H1 (cell line): ENCODE measurements at regions not wholly inside any gene's neighbourhood (a gene's known extent, or its start where the extent isn't known, plus 50 kb on each side); places are given as distances from the start of the nearest gene placed in this dataset.

ENCODE experiments used
- CTCF ChIA-PET: fragments of 300-600 bp; sonication (Branson Sonifier 250); formaldehyde crosslinking; loops from one replicate; lab custom pipeline; 2021; ENCODE audit not compliant: partially characterized antibody; lab: Charles Lee
- POLR2A ChIA-PET: fragments of 300-600 bp; sonication (Branson Sonifier 250); formaldehyde crosslinking; loops from one replicate; lab custom pipeline; 2021; ENCODE audit warnings: inconsistent platforms; ENCODE audit not compliant: partially characterized antibody; lab: Charles Lee
- DNase-seq, 2 experiments: peaks; one replicate each; pipeline versions ENCODE4 v3.0.0 to v3.0.0-alpha.2; 2010 to 2022; ENCODE audit warnings: low spot score in 2 of 2, low read depth in 1 of 2, mixed read lengths in 1 of 2
- FAIRE-seq: peaks from 2 replicates; lab custom pipeline; 2011; peaks lifted over from hg19 to GRCh38; lab: Jason Lieb, UNC
- H2AFZ ChIP-seq: 2 replicates; pipeline ENCODE4 v1.8.1; 2012; ENCODE audit warnings: low read length, inconsistent platforms
- H2AK5ac ChIP-seq: 2 replicates; pipeline ENCODE4 v1.6.1; 2013; ENCODE audit warnings: low read depth, low read length
- H2BK120ac ChIP-seq: replicated peaks from 2 replicates; pipeline ENCODE3; 2013; ENCODE audit warnings: low read depth, low read length, inconsistent platforms
- H2BK12ac ChIP-seq: 2 replicates; pipeline ENCODE4 v1.6.1; 2013; ENCODE audit warnings: low read depth, low read length
- H2BK15ac ChIP-seq: 2 replicates; pipeline ENCODE4 v1.6.1; 2013; ENCODE audit warnings: low read length
- H2BK20ac ChIP-seq: 2 replicates; pipeline ENCODE4 v1.6.1; 2013; ENCODE audit warnings: low read length
- H2BK5ac ChIP-seq: 2 replicates; pipeline ENCODE4 v1.6.1; 2013; ENCODE audit warnings: low read depth, low read length
- H3K14ac ChIP-seq: 2 replicates; pipeline ENCODE4 v1.6.1; 2013; ENCODE audit warnings: inconsistent platforms; ENCODE audit not compliant: insufficient read length
- H3K18ac ChIP-seq: 2 replicates; pipeline ENCODE4 v1.6.1; 2013; ENCODE audit warnings: low read length; ENCODE audit errors: extremely low read depth
- H3K23ac ChIP-seq: 2 replicates; pipeline ENCODE4 v1.6.1; 2013; ENCODE audit warnings: inconsistent platforms; ENCODE audit not compliant: insufficient read length
- H3K23me2 ChIP-seq: 2 replicates; pipeline ENCODE4 v1.6.1; 2013; ENCODE audit warnings: low read depth, low read length
- H3K27ac ChIP-seq: 2 replicates; pipeline ENCODE4 v1.6.1; 2011; ENCODE audit warnings: low read depth, low read length, inconsistent platforms
- H3K27me3 ChIP-seq, 4 experiments: replicated peaks in 1 of 4; 1 replicate in 1 of 4; 2 replicates in 3 of 4; pipeline versions ENCODE4 v1.6.1 to v1.8.1; 2011 to 2013; ENCODE audit warnings: low read length in 3 of 4, mild to moderate bottlenecking in 3 of 4, inconsistent platforms in 2 of 4, mixed read lengths in 2 of 4, moderate library complexity in 1 of 4; ENCODE audit not compliant: control insufficient read depth in 3 of 4, insufficient read depth in 3 of 4; ENCODE audit errors: extremely low read depth in 1 of 4
- H3K36me3 ChIP-seq, 4 experiments: 2 replicates each; pipeline versions ENCODE4 v1.6.1 to v1.8.1; 2011 to 2013; ENCODE audit warnings: mild to moderate bottlenecking in 4 of 4, low read length in 3 of 4, moderate library complexity in 2 of 4, control low read depth in 1 of 4, inconsistent platforms in 1 of 4; ENCODE audit not compliant: insufficient read depth in 4 of 4, control insufficient read depth in 2 of 4
- H3K4ac ChIP-seq: replicated peaks from 2 replicates; pipeline ENCODE3; 2013; ENCODE audit warnings: low read length, low read depth, mixed read lengths, inconsistent platforms; ENCODE audit not compliant: insufficient read length
- H3K4me1 ChIP-seq, 4 experiments: replicated peaks in 1 of 4; 1 replicate in 1 of 4; 2 replicates in 3 of 4; pipeline versions ENCODE4 v1.6.1 to v1.8.1; 2011 to 2013; ENCODE audit warnings: low read length in 3 of 4, inconsistent platforms in 2 of 4, mixed read lengths in 1 of 4; ENCODE audit not compliant: insufficient read depth in 4 of 4, control insufficient read depth in 3 of 4
- H3K4me2 ChIP-seq, 2 experiments: 2 replicates each; pipeline versions ENCODE4 v1.6.1 to v1.8.1; 2011 to 2013; ENCODE audit warnings: low read depth in 2 of 2, low read length in 2 of 2, control low read depth in 1 of 2, inconsistent platforms in 1 of 2, mild to moderate bottlenecking in 1 of 2; ENCODE audit not compliant: insufficient read depth in 1 of 2
- H3K4me3 ChIP-seq, 4 experiments: fragments of 200-600, 300-600 bp in 1 of 4; sonication (generic), shearing (Covaris generic), sonication (Bioruptor Twin) in 1 of 4; 2 replicates each; pipeline versions ENCODE4 v1.5.1 to v1.8.1; 2011 to 2016; ENCODE audit warnings: low read length in 4 of 4, low read depth in 3 of 4, control low read depth in 2 of 4, inconsistent platforms in 2 of 4, mild to moderate bottlenecking in 2 of 4, mixed read lengths in 1 of 4, moderate library complexity in 1 of 4; ENCODE audit not compliant: insufficient read depth in 2 of 4; ENCODE audit errors: extremely low read depth in 1 of 4
- H3K56ac ChIP-seq: replicated peaks from 2 replicates; pipeline ENCODE3; 2013; ENCODE audit warnings: low read depth, mild to moderate bottlenecking, mixed read lengths, low read length, inconsistent platforms; ENCODE audit not compliant: insufficient read length
- H3K79me1 ChIP-seq: 2 replicates; pipeline ENCODE4 v1.6.1; 2013; ENCODE audit warnings: low read depth, low read length, control low read depth
- H3K79me2 ChIP-seq, 2 experiments: 2 replicates each; pipeline versions ENCODE4 v1.6.1 to v1.8.1; 2012 to 2013; ENCODE audit warnings: low read length in 2 of 2, mild to moderate bottlenecking in 2 of 2, inconsistent platforms in 1 of 2; ENCODE audit not compliant: insufficient read depth in 2 of 2, control insufficient read depth in 1 of 2
- H3K9ac ChIP-seq, 4 experiments: replicated peaks in 1 of 4; 1 replicate in 1 of 4; 2 replicates in 3 of 4; pipeline versions ENCODE4 v1.6.1 to v1.8.1; 2011 to 2013; ENCODE audit warnings: low read depth in 3 of 4, low read length in 3 of 4, control low read depth in 2 of 4, mild to moderate bottlenecking in 2 of 4, moderate library complexity in 2 of 4, inconsistent platforms in 1 of 4; ENCODE audit errors: extremely low read depth in 1 of 4
- H3K9me3 ChIP-seq, 2 experiments: 2 replicates each; pipeline versions ENCODE4 v1.6.1 to v1.8.1; 2012 to 2013; ENCODE audit warnings: mild to moderate bottlenecking in 2 of 2, moderate library complexity in 2 of 2, control low read depth in 1 of 2, inconsistent platforms in 1 of 2, low read depth in 1 of 2, low read length in 1 of 2, mixed read lengths in 1 of 2; ENCODE audit not compliant: insufficient read depth in 2 of 2
- H4K20me1 ChIP-seq, 2 experiments: replicated peaks in 1 of 2; 2 replicates each; pipeline versions ENCODE3 to v1.8.1; 2011 to 2013; ENCODE audit warnings: inconsistent platforms in 2 of 2, low read length in 2 of 2, mild to moderate bottlenecking in 1 of 2; ENCODE audit not compliant: insufficient read depth in 2 of 2, control insufficient read depth in 1 of 2
- H4K5ac ChIP-seq: 2 replicates; pipeline ENCODE4 v1.6.1; 2013; ENCODE audit warnings: low read length, low read depth, mixed read lengths, inconsistent platforms; ENCODE audit not compliant: insufficient read length
- H4K8ac ChIP-seq: 2 replicates; pipeline ENCODE4 v1.8.0; 2013; ENCODE audit warnings: mild to moderate bottlenecking, moderate library complexity, low read length, inconsistent platforms; ENCODE audit not compliant: insufficient read depth; ENCODE audit errors: extremely low read depth
- H4K91ac ChIP-seq: replicated peaks from 2 replicates; pipeline ENCODE3; 2013; ENCODE audit warnings: low read length, mixed read lengths, inconsistent platforms; ENCODE audit not compliant: insufficient read length
- KDM1A ChIP-seq: fragments of 200-600, 300-600 bp; sonication (generic); IDR thresholded peaks from 2 replicates; pipeline ENCODE4 v1.7.1; 2016; ENCODE audit warnings: mild to moderate bottlenecking, low read length, borderline replicate concordance
- WGBS, 2 experiments: shearing (Covaris generic) in 1 of 2; methylation state at CpG; one replicate each; pipeline versions ENCODE4 v1.1.6 to v1.1.7; 2013 to 2015; ENCODE audit warnings: low lambda C conversion rate in 2 of 2, mixed read lengths in 2 of 2, inconsistent platforms in 1 of 2, low coverage in 1 of 2, missing lambda C conversion rate in 1 of 2; ENCODE audit not compliant: insufficient replicate concordance in 2 of 2, insufficient coverage in 1 of 2, insufficient read length in 1 of 2; ENCODE audit errors: extremely low coverage in 1 of 2, missing lambda C conversion rate in 1 of 2; 5-methylcytosine and 5-hydroxymethylcytosine counted together

GRCh38 chr2:145775591-145775990 is 1255.7 kb upstream of the ZEB2 start:
- Histone ChIP-seq H3K27ac (no peak overlapping the region), H3K79me2 (no peaks in the 10 kb centered on the region), H2BK15ac (no peak overlapping the region), H3K23ac (no peak overlapping the region), H3K4me1 (no peaks in the 10 kb centered on the region; a peak in 1 of 7 replicates), H3K79me1 (no peaks in the 10 kb centered on the region), H2BK5ac (no peak overlapping the region), H2AFZ (no peak overlapping the region), H2AK5ac (no peak overlapping the region), H3K9me3 (no peaks in the 10 kb centered on the region), H3K23me2 (no peaks in the 10 kb centered on the region), H3K4ac (no peak overlapping the region), H2BK120ac (no peak overlapping the region), H4K20me1 (no peaks in the 10 kb centered on the region), H4K91ac (no peak overlapping the region), H3K27me3 (no peaks in the 10 kb centered on the region), H3K18ac (no peak overlapping the region), H3K56ac (no peak overlapping the region), H2BK20ac (no peak overlapping the region), H3K9ac (no peak overlapping the region), H3K4me3 (no peak overlapping the region), H3K4me2 (no peak overlapping the region), H2BK12ac (no peak overlapping the region), H3K14ac (no peak overlapping the region), H4K5ac (no peak overlapping the region), H4K8ac (no peak overlapping the region), H3K36me3 (no peaks in the 10 kb centered on the region)
- FAIRE-seq (no peak), DNase-seq (no peak)
- CTCF ChIA-PET: no interaction called here
- POLR2A ChIA-PET: no interaction called here
- WGBS, 2 experiments: 93% methylated on average over 2 of the region's 2 CpGs; no CpG with 5 or more reads in 1 of the 2 experiments
- no peak for TF ChIP-seq KDM1A
